ENCODE measurements at regions not wholly inside any gene's neighbourhood (a gene's known extent, or its start where the extent isn't known, plus 50 kb on each side); places are given as distances from the start of the nearest gene placed in this dataset.

- Histone ChIP-seq H2AFZ (ENCODE audit: low read depth, low read length, poor library complexity, severe bottlenecking) (no peak overlapping the region), H3K79me2 (ENCODE audit: insufficient read depth, low read length) (no peaks in the 10 kb centered on the region), H3K4me2 (ENCODE audit: low read length) (no peak overlapping the region), H3K27ac (ENCODE audit: low read depth, low read length) (no peak overlapping the region), H3K27me3 (ENCODE audit: insufficient read depth, low read length) (no peaks in the 10 kb centered on the region), H3K4me1 (ENCODE audit: control insufficient read depth in 1 of 2, insufficient read depth in 2 of 2, low read length in 2 of 2) (no peaks in the 10 kb centered on the region), H3K4me3 (replicated peaks in 1 of 2; ENCODE audit: low read depth in 1 of 2, low read length in 2 of 2) (no peak overlapping the region), H3K9me3 (ENCODE audit: control insufficient read depth in 1 of 2, insufficient read depth in 1 of 2, low read depth in 1 of 2, low read length in 2 of 2) (no peaks in the 10 kb centered on the region; a peak in 1 of 4 replicates), H4K20me1 (ENCODE audit: insufficient read depth) (no peaks in the 10 kb centered on the region), H3K36me3 (ENCODE audit: control insufficient read depth in 1 of 2, insufficient read depth in 2 of 2, low read length in 2 of 2) (no peaks in the 10 kb centered on the region), H3K9ac (ENCODE audit: low read length) (no peak overlapping the region), H3K9me2 (ENCODE audit: insufficient read depth) (no peaks in the 10 kb centered on the region)
- ChIA-PET CTCF (no interaction called here), POLR2A (no interaction called here), RAD21 (ENCODE audit: low non-redundant PET in 1 of 2, low total read pairs in 2 of 2, uncharacterized antibody in 2 of 2, unreplicated experiment in 2 of 2) (no interaction called here)
- DNase-seq (ENCODE audit: low read depth, low spot score) (no peak), ATAC-seq (no peak)
- intact Hi-C loops (cut with micrococcal nuclease) = no loop called here
- TF ChIP-seq, protein P1, sequence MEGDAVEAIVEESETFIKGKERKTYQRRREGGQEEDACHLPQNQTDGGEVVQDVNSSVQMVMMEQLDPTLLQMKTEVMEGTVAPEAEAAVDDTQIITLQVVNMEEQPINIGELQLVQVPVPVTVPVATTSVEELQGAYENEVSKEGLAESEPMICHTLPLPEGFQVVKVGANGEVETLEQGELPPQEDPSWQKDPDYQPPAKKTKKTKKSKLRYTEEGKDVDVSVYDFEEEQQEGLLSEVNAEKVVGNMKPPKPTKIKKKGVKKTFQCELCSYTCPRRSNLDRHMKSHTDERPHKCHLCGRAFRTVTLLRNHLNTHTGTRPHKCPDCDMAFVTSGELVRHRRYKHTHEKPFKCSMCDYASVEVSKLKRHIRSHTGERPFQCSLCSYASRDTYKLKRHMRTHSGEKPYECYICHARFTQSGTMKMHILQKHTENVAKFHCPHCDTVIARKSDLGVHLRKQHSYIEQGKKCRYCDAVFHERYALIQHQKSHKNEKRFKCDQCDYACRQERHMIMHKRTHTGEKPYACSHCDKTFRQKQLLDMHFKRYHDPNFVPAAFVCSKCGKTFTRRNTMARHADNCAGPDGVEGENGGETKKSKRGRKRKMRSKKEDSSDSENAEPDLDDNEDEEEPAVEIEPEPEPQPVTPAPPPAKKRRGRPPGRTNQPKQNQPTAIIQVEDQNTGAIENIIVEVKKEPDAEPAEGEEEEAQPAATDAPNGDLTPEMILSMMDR (IDR thresholded peaks at IDR 0.05 in 2 of 3, conservative IDR thresholded peaks at IDR 0.05 in 1 of 3; ENCODE audit: borderline replicate concordance in 1 of 3, insufficient read depth in 1 of 3, low read depth in 2 of 3, low read length in 2 of 3) = no peak
- no peak for TF ChIP-seq JUND (IDR thresholded peaks at IDR 0.05)
- no peak for TF ChIP-seq ZNF274 (IDR thresholded peaks at IDR 0.05; ENCODE audit: low read depth, low read length)
- TF ChIP-seq EZH2phosphoT487 (IDR thresholded peaks at IDR 0.05; ENCODE audit: borderline replicate concordance) = no peak
- no peak for TF ChIP-seq SIN3A (IDR thresholded peaks at IDR 0.05; ENCODE audit: low read depth)
- TF ChIP-seq POLR2AphosphoS5 (IDR thresholded peaks at IDR 0.05; ENCODE audit: low read depth, low read length) = no peak
- no peak for TF ChIP-seq TCF7L2 (IDR thresholded peaks at IDR 0.05; ENCODE audit: borderline replicate concordance, extremely low read depth, insufficient read depth, insufficient read length)
- TF ChIP-seq, protein P2, sequence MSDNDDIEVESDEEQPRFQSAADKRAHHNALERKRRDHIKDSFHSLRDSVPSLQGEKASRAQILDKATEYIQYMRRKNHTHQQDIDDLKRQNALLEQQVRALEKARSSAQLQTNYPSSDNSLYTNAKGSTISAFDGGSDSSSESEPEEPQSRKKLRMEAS (IDR thresholded peaks at IDR 0.05) = no peak
- TF ChIP-seq SP1 (IDR thresholded peaks at IDR 0.05; ENCODE audit: low read depth) = no peak
- no peak for TF ChIP-seq EZH2 (IDR thresholded peaks at IDR 0.05)
- no peak for TF ChIP-seq FOSL1 (IDR thresholded peaks at IDR 0.05; ENCODE audit: low read depth)
- BruUV-seq (replicated peaks) = no TSS peak
These were observed 408.4 kb upstream of the EPHA7 start for GRCh38 chr6:93827728-93828127.

Data from HCT116 (cell line).